HEK293T (cell line): ENCODE measurements at regions not wholly inside any gene's neighbourhood (a gene's known extent, or its start where the extent isn't known, plus 50 kb on each side); places are given as distances from the start of the nearest gene placed in this dataset.

Experiments used
- ELF4 ChIP-seq: fragments of 450-650 bp; IDR thresholded peaks from 2 replicates; pipeline ENCODE4 v1.6.1; 2017; ENCODE audit warnings: antibody characterized with exemption
- HDGF ChIP-seq: fragments of 450-650 bp; IDR thresholded peaks from 2 replicates; pipeline ENCODE4 v1.6.1; 2017; ENCODE audit warnings: antibody characterized with exemption, borderline replicate concordance
- SP1 ChIP-seq: fragments of 450-650 bp; IDR thresholded peaks from 2 replicates; pipeline ENCODE4 v1.6.1; 2017
- SUZ12 ChIP-seq: fragments of 450-650 bp; IDR thresholded peaks from 2 replicates; pipeline ENCODE4 v1.6.1; 2016; ENCODE audit warnings: mild to moderate bottlenecking
- ZNF384 ChIP-seq: fragments of 450-650 bp; IDR thresholded peaks from 2 replicates; pipeline ENCODE4 v1.6.1; 2016

- TF ChIP-seq SP1 = no peak
- no peak for TF ChIP-seq ELF4
- TF ChIP-seq HDGF = no peak
- no peak for TF ChIP-seq SUZ12
- no peak for TF ChIP-seq ZNF384
Observed at GRCh38 chr13:74784959-74785358, 650.8 kb upstream of the KLF12 start.
